H1 (cell line): ENCODE measurements at regions not wholly inside any gene's neighbourhood (a gene's known extent, or its start where the extent isn't known, plus 50 kb on each side); places are given as distances from the start of the nearest gene placed in this dataset.

ENCODE experiments used
- ATF2 ChIP-seq: IDR thresholded peaks from 2 replicates; pipeline ENCODE4 v1.6.1; 2012; ENCODE audit warnings: low read length, inconsistent platforms
- BACH1 ChIP-seq: IDR thresholded peaks from 2 replicates; pipeline ENCODE4 v1.6.1; 2012; ENCODE audit warnings: low read length, improper control_type of control experiment
- EP300 ChIP-seq, 2 experiments: IDR thresholded peaks; 1 replicate in 1 of 2; 2 replicates in 1 of 2; pipeline ENCODE4 v1.6.1; 2011 to 2012; ENCODE audit warnings: low read depth in 2 of 2, low read length in 2 of 2, mild to moderate bottlenecking in 2 of 2, borderline replicate concordance in 1 of 2, inconsistent platforms in 1 of 2, moderate library complexity in 1 of 2
- GABPA ChIP-seq: IDR thresholded peaks from 2 replicates; pipeline ENCODE4 v1.6.1; 2011; ENCODE audit warnings: mild to moderate bottlenecking, low read length, moderate library complexity, borderline replicate concordance; ENCODE audit not compliant: insufficient read depth
- GTF2F1 ChIP-seq: IDR thresholded peaks from 2 replicates; pipeline ENCODE4 v1.6.1; 2012; ENCODE audit warnings: low read depth, low read length, improper control_type of control experiment, borderline replicate concordance
- HDAC6 ChIP-seq: IDR thresholded peaks from one replicate; pipeline ENCODE4 v1.7.1; 2012; ENCODE audit warnings: low read depth, mild to moderate bottlenecking, inconsistent platforms, low read length, moderate library complexity
- ZNF274 ChIP-seq: IDR thresholded peaks from 2 replicates; pipeline ENCODE4 v1.7.0; 2012; ENCODE audit warnings: low read length, borderline replicate concordance; ENCODE audit errors: extremely low read depth

GRCh38 chr6:63502156-63502555, 70.1 kb upstream of the LOC128125822 start (continued):
- TF ChIP-seq ATF2 = no peak
- no peak for TF ChIP-seq ZNF274
- TF ChIP-seq GTF2F1 = no peak
- no peak for TF ChIP-seq EP300 (IDR thresholded peaks at IDR 0.05; ENCODE audit: borderline replicate concordance in 1 of 2, low read depth in 2 of 2, low read length in 2 of 2)
- TF ChIP-seq HDAC6 = no peak
- TF ChIP-seq GABPA = no peak
- no peak for TF ChIP-seq BACH1
